IMR-90 (cell line): ENCODE measurements at regions not wholly inside any gene's neighbourhood (a gene's known extent, or its start where the extent isn't known, plus 50 kb on each side); places are given as distances from the start of the nearest gene placed in this dataset.

Experiments
- ATAC-seq: fragments of 200-7000 bp; cut with Tn5 transposase; 2 replicates; pipeline ENCODE4 v1.9.1; 2020; ENCODE audit warnings: low read depth, mild to moderate bottlenecking, moderate library complexity
- BruUV-seq: library from RNA; stranded (reverse); fragments of 400-500 nt; replicated peaks from 2 replicates; lab custom pipeline; 2021; lab: Mats Ljungman, UMichigan
- CTCF ChIA-PET: fragments of 300-600 bp; formaldehyde crosslinking; extraction: SDS; loops from one replicate; lab custom pipeline; 2021; ENCODE audit warnings: antibody characterized with exemption; lab: Yijun Ruan, JAX
- POLR2A ChIA-PET: fragments of 300-600 bp; sonication (Branson Sonifier 250); formaldehyde crosslinking; loops from one replicate; lab custom pipeline; 2022; ENCODE audit warnings: antibody characterized with exemption; ENCODE audit not compliant: unreplicated experiment; lab: Charles Lee
- DNase-seq: peaks from one replicate; pipeline ENCODE4 v3.0.0; 2013
- H2AFZ ChIP-seq: replicated peaks from 2 replicates; pipeline ENCODE3; 2013; ENCODE audit warnings: low read length, mild to moderate bottlenecking; ENCODE audit not compliant: poor library complexity
- H2AK5ac ChIP-seq: 2 replicates; pipeline ENCODE4 v1.6.1; 2013; ENCODE audit warnings: low read depth, low read length, inconsistent platforms
- H2AK9ac ChIP-seq: replicated peaks from 2 replicates; pipeline ENCODE3; 2013; ENCODE audit warnings: mild to moderate bottlenecking, low read depth, low read length, moderate library complexity; ENCODE audit not compliant: poor library complexity
- H2BK120ac ChIP-seq: 2 replicates; pipeline ENCODE4 v1.6.1; 2013; ENCODE audit warnings: low read depth, low read length, inconsistent platforms
- H2BK15ac ChIP-seq: 3 replicates; pipeline ENCODE4 v1.6.1; 2013; ENCODE audit warnings: low read depth, low read length, inconsistent platforms
- H2BK20ac ChIP-seq: 2 replicates; pipeline ENCODE4 v1.6.1; 2013; ENCODE audit warnings: low read depth, mild to moderate bottlenecking, inconsistent platforms, low read length, moderate library complexity
- H2BK5ac ChIP-seq: 2 replicates; pipeline ENCODE4 v1.6.1; 2013; ENCODE audit warnings: mild to moderate bottlenecking, low read depth, low read length, inconsistent platforms; ENCODE audit not compliant: poor library complexity, severe bottlenecking
- H3K14ac ChIP-seq: replicated peaks from 2 replicates; pipeline ENCODE4 v1.6.1; 2013; ENCODE audit warnings: low read depth, low read length, inconsistent platforms
- H3K18ac ChIP-seq: 2 replicates; pipeline ENCODE4 v1.6.1; 2013; ENCODE audit warnings: low read depth, low read length, control low read depth
- H3K23ac ChIP-seq: 2 replicates; pipeline ENCODE4 v1.6.1; 2013; ENCODE audit warnings: low read depth, low read length, inconsistent platforms
- H3K27ac ChIP-seq: 2 replicates; pipeline ENCODE4 v1.5.1; 2013; ENCODE audit warnings: mild to moderate bottlenecking, control low read depth, low read length; ENCODE audit not compliant: insufficient read depth
- H3K27me3 ChIP-seq: 2 replicates; pipeline ENCODE4 v1.6.1; 2013; ENCODE audit warnings: low read length; ENCODE audit not compliant: control insufficient read depth, insufficient read depth
- H3K36me3 ChIP-seq: 2 replicates; pipeline ENCODE4 v1.6.1; 2013; ENCODE audit warnings: low read length, mixed read lengths; ENCODE audit not compliant: control insufficient read depth, insufficient read depth
- H3K4ac ChIP-seq: 2 replicates; pipeline ENCODE4 v1.6.1; 2013; ENCODE audit warnings: low read depth, low read length, inconsistent platforms
- H3K4me1 ChIP-seq: 2 replicates; pipeline ENCODE4 v1.6.1; 2013; ENCODE audit warnings: low read length, mixed read lengths; ENCODE audit not compliant: control insufficient read depth, insufficient read depth
- H3K4me2 ChIP-seq: 2 replicates; pipeline ENCODE4 v1.6.1; 2013; ENCODE audit warnings: low read depth, mild to moderate bottlenecking, control low read depth, low read length, moderate library complexity
- H3K4me3 ChIP-seq: 2 replicates; pipeline ENCODE4 v1.5.1; 2013; ENCODE audit warnings: low read depth, mild to moderate bottlenecking, control low read depth, low read length, moderate library complexity; ENCODE audit not compliant: insufficient read depth
- H3K56ac ChIP-seq: 2 replicates; pipeline ENCODE4 v1.6.1; 2013; ENCODE audit warnings: low read length, inconsistent platforms; ENCODE audit not compliant: insufficient read depth; ENCODE audit errors: extremely low read depth
- H3K79me1 ChIP-seq, 2 experiments: 2 replicates each; pipeline ENCODE4 v1.6.1; 2013; ENCODE audit warnings: low read length in 2 of 2, inconsistent platforms in 1 of 2, low read depth in 1 of 2
- H3K9ac ChIP-seq: 2 replicates; pipeline ENCODE4 v1.6.1; 2013; ENCODE audit warnings: low read depth, low read length, control low read depth
- H3K9me1 ChIP-seq: 2 replicates; pipeline ENCODE4 v1.6.1; 2013; ENCODE audit warnings: low read length, inconsistent platforms; ENCODE audit not compliant: insufficient read depth
- H3K9me3 ChIP-seq: 2 replicates; pipeline ENCODE4 v1.6.1; 2013; ENCODE audit warnings: low read length; ENCODE audit not compliant: control insufficient read depth, insufficient read depth
- H4K20me1 ChIP-seq: 2 replicates; pipeline ENCODE4 v1.6.1; 2013; ENCODE audit warnings: low read length, inconsistent platforms; ENCODE audit not compliant: insufficient read depth
- H4K5ac ChIP-seq: 2 replicates; pipeline ENCODE4 v1.6.1; 2013; ENCODE audit warnings: mild to moderate bottlenecking, low read depth, low read length, control low read depth
- H4K8ac ChIP-seq, 2 experiments: 2 replicates each; pipeline ENCODE4 v1.6.1; 2013; ENCODE audit warnings: low read depth in 2 of 2, low read length in 2 of 2, control low read depth in 1 of 2, inconsistent platforms in 1 of 2
- H4K91ac ChIP-seq: 2 replicates; pipeline ENCODE4 v1.6.1; 2013; ENCODE audit warnings: low read depth, low read length, inconsistent platforms; ENCODE audit not compliant: insufficient read depth
- RCOR1 ChIP-seq: IDR thresholded peaks from 2 replicates; pipeline ENCODE4 v1.6.1; 2012; ENCODE audit warnings: mild to moderate bottlenecking, low read length, improper control_type of control experiment; ENCODE audit not compliant: insufficient replicate concordance
- WGBS, 2 experiments: methylation state at CpG; one replicate each; pipeline versions ENCODE4 v1.1.5 to v1.1.7; 2013; ENCODE audit warnings: missing lambda C conversion rate in 2 of 2; ENCODE audit not compliant: insufficient read length in 1 of 2; ENCODE audit errors: extremely low coverage in 2 of 2; 5-methylcytosine and 5-hydroxymethylcytosine counted together
- dilution Hi-C: fragments of 300-500 bp; cut with HindIII; formaldehyde crosslinking; loops from one replicate; pipeline ENCODE4 v1.14.3; 2018; ENCODE audit warnings: low sequenced_read_pairs; ENCODE audit not compliant: unreplicated experiment
- in situ Hi-C: fragments of 300-500 bp; cut with MboI; formaldehyde crosslinking; loops from 3 replicates; pipeline ENCODE4 v1.14.3; 2019; ENCODE audit warnings: low sequenced_read_pairs, inconsistent platforms, mixed read lengths
- intact Hi-C: fragments of 100-400 bp; cut with micrococcal nuclease; formaldehyde crosslinking; loops from 2 replicates; pipeline ENCODE4 v1.10.0; 2022
- TF ChIP-seq, protein P1 (sequence below): conservative IDR thresholded peaks from 2 replicates; pipeline ENCODE4 v1.5.1; 2012; ENCODE audit warnings: mild to moderate bottlenecking, low read depth, low read length, improper control_type of control experiment

DNA sequence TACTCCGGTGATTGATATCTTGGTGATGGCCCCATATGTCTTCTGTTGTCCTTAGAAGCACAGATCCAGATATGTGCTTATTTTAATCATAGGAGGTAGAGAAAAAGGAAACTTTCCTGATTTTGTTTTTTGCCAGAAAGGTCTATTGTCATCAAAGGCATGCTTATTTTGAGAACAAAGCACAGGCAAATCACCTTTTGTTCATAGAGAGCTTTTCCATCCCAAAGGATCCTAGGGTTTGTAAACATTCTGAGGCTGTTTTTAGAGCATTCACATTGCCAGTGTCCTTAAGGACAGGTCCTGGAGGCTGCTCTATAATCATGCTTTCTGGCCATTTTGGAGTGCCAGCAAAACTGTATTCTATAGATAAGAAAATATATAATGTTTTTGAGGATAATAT lies 148.5 kb upstream of the SEL1L start:
- H3K23ac ChIP-seq = no peak overlapping the region
- no peaks in the 10 kb centered on the region for H3K9me1 ChIP-seq
- H3K4me1 ChIP-seq = no peaks in the 10 kb centered on the region
- no peaks in the 10 kb centered on the region for H3K79me1 ChIP-seq
- H3K27me3 ChIP-seq = no peaks in the 10 kb centered on the region
- no peak overlapping the region for H3K4ac ChIP-seq
- no peaks in the 10 kb centered on the region for H4K20me1 ChIP-seq
- H2AK9ac ChIP-seq = no peak overlapping the region
- no peak overlapping the region for H3K27ac ChIP-seq
- no peak overlapping the region for H4K5ac ChIP-seq
- H3K18ac ChIP-seq = no peak overlapping the region
- H2BK20ac ChIP-seq = no peak overlapping the region
- in situ Hi-C loops = no loop called here
- H3K9ac ChIP-seq = no peak overlapping the region
- DNase-seq (no peak), ATAC-seq (no peak)
- H2BK15ac ChIP-seq = no peak overlapping the region
- H3K4me2 ChIP-seq = no peak overlapping the region
- H2AK5ac ChIP-seq = no peak overlapping the region
- H3K9me3 ChIP-seq = peaks cover 14% of the 10 kb centered on the region
- H3K56ac ChIP-seq = no peak overlapping the region
- no peak for TF ChIP-seq RCOR1
- TF ChIP-seq, protein P1, sequence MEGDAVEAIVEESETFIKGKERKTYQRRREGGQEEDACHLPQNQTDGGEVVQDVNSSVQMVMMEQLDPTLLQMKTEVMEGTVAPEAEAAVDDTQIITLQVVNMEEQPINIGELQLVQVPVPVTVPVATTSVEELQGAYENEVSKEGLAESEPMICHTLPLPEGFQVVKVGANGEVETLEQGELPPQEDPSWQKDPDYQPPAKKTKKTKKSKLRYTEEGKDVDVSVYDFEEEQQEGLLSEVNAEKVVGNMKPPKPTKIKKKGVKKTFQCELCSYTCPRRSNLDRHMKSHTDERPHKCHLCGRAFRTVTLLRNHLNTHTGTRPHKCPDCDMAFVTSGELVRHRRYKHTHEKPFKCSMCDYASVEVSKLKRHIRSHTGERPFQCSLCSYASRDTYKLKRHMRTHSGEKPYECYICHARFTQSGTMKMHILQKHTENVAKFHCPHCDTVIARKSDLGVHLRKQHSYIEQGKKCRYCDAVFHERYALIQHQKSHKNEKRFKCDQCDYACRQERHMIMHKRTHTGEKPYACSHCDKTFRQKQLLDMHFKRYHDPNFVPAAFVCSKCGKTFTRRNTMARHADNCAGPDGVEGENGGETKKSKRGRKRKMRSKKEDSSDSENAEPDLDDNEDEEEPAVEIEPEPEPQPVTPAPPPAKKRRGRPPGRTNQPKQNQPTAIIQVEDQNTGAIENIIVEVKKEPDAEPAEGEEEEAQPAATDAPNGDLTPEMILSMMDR = no peak
- no TSS peak for BruUV-seq
- no peak overlapping the region for H3K4me3 ChIP-seq
- H4K8ac ChIP-seq = no peak overlapping the region
- WGBS, 2 experiments = no CpG with 5 or more reads among the region's 1 CpG
- H4K91ac ChIP-seq = no peak overlapping the region
- ChIA-PET CTCF (no interaction called here), POLR2A (no interaction called here)
- H3K14ac ChIP-seq = no peak overlapping the region
- H2BK120ac ChIP-seq = no peak overlapping the region
- no peak overlapping the region for H2BK5ac ChIP-seq
- dilution Hi-C loops = no loop called here
- H3K36me3 ChIP-seq = no peaks in the 10 kb centered on the region
- no peak overlapping the region for H2AFZ ChIP-seq
- intact Hi-C loops = no loop called here
